GM23248 (cell line): ENCODE measurements at regions not wholly inside any gene's neighbourhood (a gene's known extent, or its start where the extent isn't known, plus 50 kb on each side); places are given as distances from the start of the nearest gene placed in this dataset.

Experiments
- DNase-seq: peaks from one replicate; pipeline ENCODE4 v3.0.0-alpha.2; 2015
- H2AFZ ChIP-seq: fragments of 200-600 bp; sonication (generic); 2 replicates; pipeline ENCODE4 v1.6.1; 2016; ENCODE audit warnings: antibody characterized with exemption
- H3F3A ChIP-seq: fragments of 200-600 bp; sonication (generic); 2 replicates; pipeline ENCODE4 v1.6.1; 2016; ENCODE audit warnings: mild to moderate bottlenecking, antibody characterized with exemption, mixed run types; ENCODE audit not compliant: insufficient read depth
- H3K27ac ChIP-seq: fragments of 200-600 bp; sonication (generic); 2 replicates; pipeline ENCODE4 v1.5.1; 2016; ENCODE audit warnings: mild to moderate bottlenecking
- H3K27me3 ChIP-seq: fragments of 200-600 bp; sonication (generic); replicated peaks from 2 replicates; pipeline ENCODE4 v1.6.1; 2016; ENCODE audit warnings: mild to moderate bottlenecking; ENCODE audit not compliant: insufficient read depth
- H3K36me3 ChIP-seq: fragments of 200-600 bp; sonication (generic); 2 replicates; pipeline ENCODE4 v1.6.1; 2016; ENCODE audit warnings: low read depth, mild to moderate bottlenecking
- H3K4me1 ChIP-seq: fragments of 200-600 bp; sonication (generic); 2 replicates; pipeline ENCODE4 v1.6.1; 2016; ENCODE audit warnings: mild to moderate bottlenecking; ENCODE audit not compliant: insufficient read depth
- H3K4me2 ChIP-seq: fragments of 200-600 bp; sonication (generic); one replicate; pipeline ENCODE4 v1.6.1; 2016; ENCODE audit warnings: mild to moderate bottlenecking; ENCODE audit not compliant: unreplicated experiment
- H3K4me3 ChIP-seq: fragments of 200-600 bp; sonication (generic); 2 replicates; pipeline ENCODE4 v1.5.1; 2016; ENCODE audit warnings: mild to moderate bottlenecking
- H3K79me2 ChIP-seq: fragments of 200-600 bp; sonication (generic); 2 replicates; pipeline ENCODE4 v1.6.1; 2016; ENCODE audit warnings: mild to moderate bottlenecking; ENCODE audit not compliant: insufficient read depth
- H3K9ac ChIP-seq: fragments of 200-600 bp; sonication (generic); 2 replicates; pipeline ENCODE4 v1.6.1; 2016; ENCODE audit warnings: mild to moderate bottlenecking
- H3K9me2 ChIP-seq: fragments of 200-600 bp; sonication (generic); 2 replicates; pipeline ENCODE4 v1.6.1; 2016; ENCODE audit warnings: mixed run types, mild to moderate bottlenecking, moderate library complexity; ENCODE audit not compliant: insufficient read depth
- H3K9me3 ChIP-seq: fragments of 200-600 bp; sonication (generic); one replicate; pipeline ENCODE4 v1.6.1; 2017; ENCODE audit warnings: low read depth
- H4K20me1 ChIP-seq: fragments of 200-600 bp; sonication (generic); 2 replicates; pipeline ENCODE4 v1.6.0; 2016; ENCODE audit not compliant: insufficient read depth
- EZH2 ChIP-seq: fragments of 200-600 bp; sonication (generic); IDR thresholded peaks from 2 replicates; pipeline ENCODE4 v1.6.1; 2018; ENCODE audit warnings: antibody characterized with exemption, mild to moderate bottlenecking; ENCODE audit not compliant: insufficient read depth, poor library complexity, severe bottlenecking
- EZH2phosphoT487 ChIP-seq: fragments of 200-600 bp; sonication (generic); IDR thresholded peaks from 2 replicates; pipeline ENCODE4 v1.6.1; 2018; ENCODE audit warnings: antibody characterized with exemption, moderate library complexity, mild to moderate bottlenecking, low read depth; ENCODE audit not compliant: insufficient read depth
- WGBS, 2 experiments: methylation state at CpG; one replicate each; pipeline ENCODE4 v1.1.6; 2015 to 2017; ENCODE audit warnings: low lambda C conversion rate in 2 of 2, low coverage in 1 of 2; ENCODE audit errors: missing lambda C conversion rate in 2 of 2; 5-methylcytosine and 5-hydroxymethylcytosine counted together
- in situ Hi-C: fragments of 300-500 bp; cut with MboI; formaldehyde crosslinking; loops from 2 replicates; pipeline ENCODE4 v1.15.0; 2020

DNA sequence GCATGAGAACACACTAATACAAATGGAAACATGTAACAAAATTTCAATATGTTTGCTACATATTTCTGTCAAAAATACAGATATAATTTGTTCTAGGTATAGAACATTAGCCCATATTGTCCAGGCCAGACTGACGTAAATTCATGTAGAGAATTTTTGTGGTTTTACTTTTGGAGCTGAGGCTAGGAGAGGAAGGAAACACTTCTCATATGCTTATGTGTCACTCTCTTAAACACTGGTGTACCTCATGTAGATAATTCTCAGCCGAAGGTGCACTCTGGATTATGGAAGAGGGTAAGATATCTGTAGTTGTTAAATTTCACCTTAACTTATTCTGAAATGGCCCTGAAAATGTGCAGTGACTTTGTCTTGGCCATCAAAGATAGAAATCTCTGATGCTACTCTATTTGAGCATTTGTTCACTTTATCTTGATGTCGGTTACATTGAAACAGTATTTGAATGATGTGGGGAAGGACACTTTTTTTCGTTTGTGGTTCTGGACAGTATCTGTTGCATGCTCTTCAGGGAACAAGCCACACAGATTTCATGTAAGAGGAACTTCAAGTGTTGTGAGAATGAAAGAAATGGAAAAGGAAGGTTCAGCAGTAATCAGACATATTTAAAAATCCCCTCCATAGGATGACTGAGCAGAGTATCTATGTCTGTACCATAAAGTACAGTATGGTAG is 202.7 kb downstream of the SPATA31D1 start:
- WGBS, 2 experiments, result 57 to 64% methylated on average over 4 of the region's 4 CpGs
- Histone ChIP-seq H3K36me3 (no peaks in the 10 kb centered on the region), H3K9me2 (no peaks in the 10 kb centered on the region), H3K4me3 (no peak overlapping the region), H2AFZ (no peak overlapping the region), H3F3A (no peaks in the 10 kb centered on the region), H4K20me1 (no peaks in the 10 kb centered on the region), H3K9ac (no peak overlapping the region), H3K4me2 (no peak overlapping the region), H3K9me3 (no peaks in the 10 kb centered on the region), H3K79me2 (no peaks in the 10 kb centered on the region), H3K27me3 (no peaks in the 10 kb centered on the region), H3K4me1 (no peaks in the 10 kb centered on the region), H3K27ac (no peak overlapping the region)
- TF ChIP-seq EZH2 (no peak), EZH2phosphoT487 (no peak)
- in situ Hi-C loops, result no loop called here
- DNase-seq, result no peak

DNA sequence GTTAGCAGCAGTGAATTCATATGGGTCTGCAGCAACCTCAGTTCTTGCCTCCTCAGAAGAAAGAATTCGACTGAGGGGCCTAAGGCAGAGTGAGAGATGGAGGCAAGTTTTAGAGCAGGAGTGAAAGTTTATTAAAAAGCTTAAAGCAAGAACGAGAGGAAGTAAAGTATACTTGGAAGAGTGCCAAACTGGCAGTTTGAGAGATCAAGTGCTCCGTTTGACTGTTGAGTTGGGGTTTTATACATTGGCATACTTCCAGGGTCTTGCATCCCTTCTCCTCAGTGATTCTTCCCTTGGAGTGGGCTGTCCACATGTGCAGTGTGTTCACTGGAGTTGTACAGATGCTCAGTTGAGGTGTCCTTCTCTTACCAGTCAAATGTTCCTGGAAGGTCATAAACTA is 203.6 kb downstream of the SPATA31D1 start:
- no peaks in the 10 kb centered on the region for H3K4me1 ChIP-seq
- no peak for TF ChIP-seq EZH2
- TF ChIP-seq EZH2phosphoT487, result no peak
- H3K4me2 ChIP-seq, result no peak overlapping the region
- DNase-seq, result no peak
- H4K20me1 ChIP-seq, result no peaks in the 10 kb centered on the region
- H3K36me3 ChIP-seq, result no peaks in the 10 kb centered on the region
- no peak overlapping the region for H3K27ac ChIP-seq
- H2AFZ ChIP-seq, result no peak overlapping the region
- no peaks in the 10 kb centered on the region for H3K9me2 ChIP-seq
- no peaks in the 10 kb centered on the region for H3F3A ChIP-seq
- no peaks in the 10 kb centered on the region for H3K9me3 ChIP-seq
- 29 to 43% methylated on average over 3 of the region's 3 CpGs for WGBS, 2 experiments
- H3K79me2 ChIP-seq, result no peaks in the 10 kb centered on the region
- no peak overlapping the region for H3K4me3 ChIP-seq
- in situ Hi-C loops, result no loop called here
- H3K27me3 ChIP-seq, result no peaks in the 10 kb centered on the region
- H3K9ac ChIP-seq, result no peak overlapping the region

DNA sequence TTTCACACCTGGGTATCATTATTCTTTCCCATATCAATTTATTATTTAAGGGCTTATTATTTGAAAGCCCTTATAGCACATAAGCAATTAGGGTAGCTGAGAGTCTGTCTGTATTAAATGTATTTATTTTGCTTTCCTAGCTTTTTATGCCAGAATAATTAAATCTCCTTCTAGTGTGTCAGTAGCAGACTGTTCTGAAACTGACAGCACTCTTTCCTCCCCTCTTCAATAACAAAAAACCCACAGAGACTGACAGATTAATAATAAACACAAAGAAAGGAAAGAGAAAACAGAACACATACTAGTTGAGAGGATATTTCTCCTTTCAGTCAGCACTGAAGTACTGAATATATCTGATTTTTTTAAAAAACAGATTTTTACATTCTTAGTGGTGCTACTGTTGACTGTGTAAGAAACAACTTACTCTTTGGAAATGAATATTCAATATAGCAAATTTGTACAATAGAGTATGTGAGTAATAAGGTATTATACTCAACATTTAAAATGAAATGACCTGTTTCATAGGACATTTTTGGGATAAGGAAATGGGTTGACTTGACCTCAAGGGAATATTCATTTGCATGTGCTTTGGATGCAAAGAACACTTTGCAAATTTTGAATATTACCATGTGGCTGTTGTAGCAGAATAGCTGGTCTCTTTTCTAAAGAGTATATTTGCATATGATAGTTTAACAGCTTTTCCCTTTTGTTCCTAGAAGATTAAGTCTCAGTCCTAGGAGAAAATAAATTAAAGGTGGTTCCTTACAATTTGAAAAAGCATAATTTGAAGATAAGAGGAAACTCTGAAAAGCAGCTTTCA is 208.3 kb downstream of the SPATA31D1 start:
- H3K27me3 ChIP-seq, result no peaks in the 10 kb centered on the region
- H3K79me2 ChIP-seq, result no peaks in the 10 kb centered on the region
- H3K9ac ChIP-seq, result no peak overlapping the region
- H3K4me1 ChIP-seq, result no peaks in the 10 kb centered on the region
- in situ Hi-C loops, result no loop called here
- no peak overlapping the region for H2AFZ ChIP-seq
- no peaks in the 10 kb centered on the region for H3F3A ChIP-seq
- no peak for DNase-seq
- no peak overlapping the region for H3K4me2 ChIP-seq
- no peaks in the 10 kb centered on the region for H3K36me3 ChIP-seq
- H3K27ac ChIP-seq, result no peak overlapping the region
- H3K9me2 ChIP-seq, result no peaks in the 10 kb centered on the region
- no peaks in the 10 kb centered on the region for H3K9me3 ChIP-seq
- no peak overlapping the region for H3K4me3 ChIP-seq
- TF ChIP-seq EZH2phosphoT487, result no peak
- TF ChIP-seq EZH2, result no peak
- no peaks in the 10 kb centered on the region for H4K20me1 ChIP-seq

DNA sequence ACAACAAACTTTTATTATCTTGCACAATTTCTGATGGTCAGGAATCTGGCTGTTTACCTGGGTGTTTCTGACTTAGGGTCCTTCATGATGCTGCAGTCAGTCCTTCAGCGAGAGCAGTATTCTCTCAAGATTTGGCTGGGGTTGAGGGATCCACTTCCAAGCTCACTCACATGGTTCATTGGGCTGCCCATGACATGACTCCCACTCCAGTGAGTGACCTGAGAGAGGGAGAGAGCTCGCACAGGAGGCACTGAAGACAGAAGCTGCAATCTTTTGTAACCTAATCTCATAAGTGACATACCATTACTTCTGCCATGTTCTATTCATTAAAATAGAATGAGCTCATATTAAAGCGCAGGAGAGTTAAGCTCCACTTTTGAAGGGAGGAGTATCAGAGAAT is 212.6 kb downstream of the SPATA31D1 start:
- H2AFZ ChIP-seq, result no peak overlapping the region
- 69 to 72% methylated on average over 3 of the region's 3 CpGs for WGBS, 2 experiments
- 0 out of 2 replicates have a peak, but pooled peaks cover 3% of the 10 kb centered on the region for H3F3A ChIP-seq
- TF ChIP-seq EZH2phosphoT487, result no peak
- TF ChIP-seq EZH2, result no peak
- H3K36me3 ChIP-seq, result no peaks in the 10 kb centered on the region
- no peak overlapping the region for H3K9ac ChIP-seq
- no peaks in the 10 kb centered on the region for H3K9me2 ChIP-seq
- no peaks in the 10 kb centered on the region for H4K20me1 ChIP-seq
- H3K27me3 ChIP-seq, result no peaks in the 10 kb centered on the region
- 0 out of 2 replicates have a peak, but pooled peaks cover 5% of the 10 kb centered on the region for H3K4me1 ChIP-seq
- no peaks in the 10 kb centered on the region for H3K79me2 ChIP-seq
- no peak overlapping the region for H3K4me2 ChIP-seq
- H3K4me3 ChIP-seq, result no peak overlapping the region
- in situ Hi-C loops, result no loop called here
- DNase-seq, result no peak
- H3K9me3 ChIP-seq, result no peaks in the 10 kb centered on the region
- no peak overlapping the region for H3K27ac ChIP-seq
